C1 segment of cervical spinal cord (tissue), 14 donors: ENCODE measurements at regions not wholly inside any gene's neighbourhood (a gene's known extent, or its start where the extent isn't known, plus 50 kb on each side); places are given as distances from the start of the nearest gene placed in this dataset.
A peak's percentile ranks its signal among the peaks of the same experiment; 100 is the strongest.
"Not testable (repeated sequence)": the region's sequence is repeated elsewhere in the genome, so short reads cannot be mapped to it uniquely, and the experiment has no call there.

Experiments used
- DNase-seq, 14 donors: peaks; one replicate each; lab custom pipeline; 2025; lab: John Stamatoyannopoulos, UW

- no peak for DNase-seq
Measured at GRCh38 chr6:168369786-168370185, 50.2 kb upstream of the DACT2 start.

- peak in 12 of 14 donors; percentile 6 to 74 (median 24) for DNase-seq
Measured at GRCh38 chr6:168370310-168370991, 50.9 kb upstream of the DACT2 start.

GRCh38 chr6:168371185-168371584, 51.6 kb upstream of the DACT2 start:
- DNase-seq, result no peak

GRCh38 chr6:168371618-168371980, 52.0 kb upstream of the DACT2 start:
- DNase-seq, result no peak

GRCh38 chr6:168371981-168372711, 52.6 kb upstream of the DACT2 start:
- DNase-seq, result no peak

GRCh38 chr6:168372889-168373288, 53.3 kb upstream of the DACT2 start:
- DNase-seq, result no peak

GRCh38 chr6:168373389-168373788, 53.8 kb upstream of the DACT2 start:
- no peak for DNase-seq

- no peak for DNase-seq
Measured at GRCh38 chr6:168374051-168374502, 54.5 kb upstream of the DACT2 start.

- DNase-seq, result no peak
Measured at GRCh38 chr6:168374541-168375071, 55.0 kb upstream of the DACT2 start.

- no peak for DNase-seq
Measured at GRCh38 chr6:168376120-168376519, 56.5 kb upstream of the DACT2 start.

- DNase-seq, result no peak
Measured at GRCh38 chr6:168376811-168377483, 57.4 kb upstream of the DACT2 start.

GRCh38 chr6:168377484-168377855, 57.9 kb upstream of the DACT2 start:
- no peak for DNase-seq

- DNase-seq, result no peak
Measured at GRCh38 chr6:168377856-168378832, 58.6 kb upstream of the DACT2 start.

GRCh38 chr6:168379579-168379978, 60.0 kb upstream of the DACT2 start:
- DNase-seq, result not testable (repeated sequence)

GRCh38 chr6:168380166-168380955, 60.6 kb upstream of the SMOC2 start:
- not testable (repeated sequence) for DNase-seq

- no peak for DNase-seq
Measured at GRCh38 chr6:168380956-168381605, 59.9 kb upstream of the SMOC2 start.

- DNase-seq, result no peak
Measured at GRCh38 chr6:168381726-168382458, 59.1 kb upstream of the SMOC2 start.

- no peak for DNase-seq
Measured at GRCh38 chr6:168383062-168383854, 57.7 kb upstream of the SMOC2 start.
